ENCODE measurements at regions not wholly inside any gene's neighbourhood (a gene's known extent, or its start where the extent isn't known, plus 50 kb on each side); places are given as distances from the start of the nearest gene placed in this dataset.
A peak's percentile ranks its signal among the peaks of the same experiment; 100 is the strongest.
"Not testable (repeated sequence)": the region's sequence is repeated elsewhere in the genome, so short reads cannot be mapped to it uniquely, and the experiment has no call there.

- peak; percentile 90 for DNase-seq (ENCODE audit: low spot score)
- intact Hi-C loops (cut with DNase I), result loop anchor here in 1 of 2 donors (5.0 kb wide), 1 partner anchor 42 kb away; no protein-coding TSS in a partner anchor
Measured at GRCh38 chr11:36744375-36745168, 146.5 kb upstream of the RAG2 start.

- intact Hi-C loops (cut with DNase I), result no loop called here
- DNase-seq (ENCODE audit: low spot score), result no peak
Measured at GRCh38 chr11:36743039-36743438, 145.0 kb upstream of the RAG2 start.

DNA sequence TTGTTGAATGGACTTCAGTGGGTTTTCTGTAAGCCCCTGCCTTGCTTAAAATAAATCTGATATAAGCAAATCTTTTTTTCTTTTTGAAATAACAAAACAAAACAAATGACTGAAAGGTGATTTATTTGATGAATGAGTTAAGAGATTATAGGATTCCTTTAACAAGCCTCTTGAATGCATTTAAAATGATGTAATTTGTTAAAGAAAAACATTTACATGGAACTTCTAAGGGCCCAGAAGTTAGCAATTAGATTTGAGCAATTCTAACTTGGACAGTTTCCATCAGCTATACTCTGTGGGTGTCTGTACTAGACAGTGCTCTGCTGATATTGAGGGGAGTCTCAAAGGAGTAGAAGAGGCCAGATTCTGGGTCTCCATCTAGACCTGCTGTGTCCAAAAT, 143.5 kb upstream of the RAG2 start:
- intact Hi-C loops (cut with DNase I), result no loop called here
- DNase-seq (ENCODE audit: low spot score), result no peak

- intact Hi-C loops (cut with DNase I), result no loop called here
- DNase-seq (ENCODE audit: low spot score), result no peak
Measured at GRCh38 chr11:36738292-36738861, 140.3 kb upstream of the RAG2 start.

- no peak for DNase-seq (ENCODE audit: low spot score)
- intact Hi-C loops (cut with DNase I), result no loop called here
Measured at GRCh38 chr11:36736103-36736502, 138.1 kb upstream of the RAG2 start.

- intact Hi-C loops (cut with DNase I); DNase-seq (ENCODE audit: low spot score): not testable (repeated sequence)
Measured at GRCh38 chr11:36733721-36734120, 135.7 kb upstream of the RAG2 start.

GRCh38 chr11:36730761-36731160, 132.7 kb upstream of the RAG2 start:
- no peak for DNase-seq (ENCODE audit: low spot score)
- intact Hi-C loops (cut with DNase I), result no loop called here

DNA sequence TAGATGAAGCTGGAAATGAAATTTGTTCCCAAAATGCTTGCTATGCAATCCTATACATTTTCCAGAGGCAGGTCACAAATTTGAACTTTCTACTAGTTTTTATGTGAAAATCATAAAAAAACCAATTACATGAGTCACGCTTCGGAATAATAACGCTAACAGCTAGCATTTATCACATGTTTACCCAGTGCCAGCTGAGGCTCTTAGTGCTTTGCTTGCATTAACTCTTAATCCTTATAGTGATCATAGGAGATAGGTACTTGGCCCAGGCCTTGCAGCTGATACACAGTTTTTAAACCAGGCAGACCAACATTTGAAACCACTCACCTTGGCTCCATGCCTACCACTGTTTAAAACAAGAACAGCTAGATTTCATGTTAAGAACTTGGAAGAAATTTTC, 131.8 kb upstream of the RAG2 start:
- intact Hi-C loops (cut with DNase I), result no loop called here
- no peak for DNase-seq (ENCODE audit: low spot score)

DNA sequence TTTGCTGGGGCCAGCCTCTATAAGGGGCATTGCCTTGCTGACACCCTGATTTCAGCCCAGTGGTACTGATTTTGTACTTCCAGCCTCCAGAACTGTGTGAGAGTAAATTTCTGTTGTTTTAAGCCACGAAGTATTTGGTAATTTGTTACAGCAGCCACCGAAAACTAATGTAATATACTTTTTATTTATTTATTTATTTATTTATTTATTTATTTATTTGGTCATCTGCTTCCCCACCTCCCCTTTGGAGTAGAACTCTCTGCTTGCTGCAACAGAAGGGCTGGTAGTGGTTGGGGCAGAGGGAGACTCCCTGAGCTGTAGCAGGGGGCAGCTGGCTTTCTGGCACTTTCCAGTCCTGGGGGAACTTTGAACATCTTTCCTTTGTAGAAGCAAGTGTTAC, 128.4 kb upstream of the RAG2 start:
- intact Hi-C loops (cut with DNase I), result no loop called here
- DNase-seq (ENCODE audit: low spot score), result no peak

GRCh38 chr11:36724742-36725385, 126.8 kb upstream of the RAG2 start:
- intact Hi-C loops (cut with DNase I), result no loop called here

GRCh38 chr11:36722421-36722820, 124.4 kb upstream of the RAG2 start:
- DNase-seq (ENCODE audit: low spot score), result no peak
- intact Hi-C loops (cut with DNase I), result no loop called here

More at GRCh38 chr11:36724742-36725385, 126.8 kb upstream of the RAG2 start:
- no peak for DNase-seq (ENCODE audit: low spot score)

- intact Hi-C loops (cut with DNase I), result no loop called here
- no peak for DNase-seq (ENCODE audit: low spot score)
Measured at GRCh38 chr11:36719358-36720107, 121.5 kb upstream of the RAG2 start.

DNA sequence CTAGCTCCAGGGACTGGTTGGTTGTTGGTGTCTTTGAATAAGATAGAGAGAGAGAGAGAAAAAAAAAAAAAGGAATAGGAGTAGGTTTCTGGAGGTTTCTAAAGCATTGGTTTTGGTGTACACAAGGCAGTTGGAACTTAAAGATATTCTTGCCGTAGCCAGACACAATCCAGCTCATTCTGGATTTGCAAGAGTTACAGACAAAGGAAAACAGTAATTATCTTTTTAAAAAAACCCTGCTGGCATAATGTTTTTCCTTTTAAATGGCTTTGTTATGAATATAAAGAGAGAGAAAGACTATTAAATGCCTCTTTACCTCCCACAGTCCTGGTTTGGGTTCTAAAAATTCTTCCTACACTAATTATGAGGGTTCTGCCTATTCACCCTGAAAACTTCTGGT, 120.4 kb upstream of the RAG2 start:
- DNase-seq (ENCODE audit: low spot score), result no peak
- intact Hi-C loops (cut with DNase I), result no loop called here

DNA sequence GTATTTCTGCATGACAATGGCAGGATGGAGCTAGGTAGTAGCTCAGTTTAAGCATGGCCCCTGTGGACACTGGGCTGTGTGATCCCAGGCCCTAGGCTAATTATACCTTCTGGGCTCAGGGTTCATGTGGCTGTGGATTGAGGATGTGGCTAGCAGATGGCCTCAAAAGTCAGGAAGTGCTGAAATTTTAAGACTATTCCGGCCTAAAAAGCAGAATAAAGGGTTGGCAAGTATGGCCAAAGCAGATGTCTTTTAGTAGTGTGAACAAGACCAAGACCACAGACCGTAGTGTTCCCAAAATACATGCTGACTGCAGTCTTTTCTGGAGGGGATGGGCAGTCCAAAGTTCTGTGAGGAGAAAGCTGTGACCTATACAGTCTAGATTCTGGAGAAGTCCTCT, 115.7 kb upstream of the RAG2 start:
- intact Hi-C loops (cut with DNase I), result no loop called here
- no peak for DNase-seq (ENCODE audit: low spot score)

- intact Hi-C loops (cut with DNase I), result no loop called here
Measured at GRCh38 chr11:36711104-36711825, 113.2 kb upstream of the RAG2 start.

More at GRCh38 chr11:36711104-36711825, 113.2 kb upstream of the RAG2 start:
- no peak for DNase-seq (ENCODE audit: low spot score)

Measured in posterior vena cava (tissue), 2 donors.